GM13977 (cell line): ENCODE measurements at regions not wholly inside any gene's neighbourhood (a gene's known extent, or its start where the extent isn't known, plus 50 kb on each side); places are given as distances from the start of the nearest gene placed in this dataset.

Experiments used
- DNase-seq: peaks from one replicate; pipeline ENCODE4 v3.0.0; 2012; ENCODE audit warnings: low spot score
- CTCF ChIP-seq: IDR thresholded peaks from 2 replicates; pipeline ENCODE4 v1.5.1; 2012; ENCODE audit warnings: mild to moderate bottlenecking, control low read depth; ENCODE audit not compliant: insufficient read depth; ENCODE audit errors: extremely low read depth, missing control alignments
- in situ Hi-C: fragments of 300-500 bp; cut with MboI; formaldehyde crosslinking; loops from one replicate; pipeline ENCODE4 v1.12.0; 2022; ENCODE audit warnings: low sequenced_read_pairs, low pct_unique_long_range_greater_than_20kb, mixed read lengths, inconsistent platforms; ENCODE audit not compliant: unreplicated experiment

GRCh38 chr20:43863821-43864544 is 50.7 kb upstream of the TOX2 start:
- in situ Hi-C loops = no loop called here
- no peak for DNase-seq
- no peak for TF ChIP-seq CTCF

- no peak for DNase-seq
- in situ Hi-C loops = no loop called here
- no peak for TF ChIP-seq CTCF
These were observed 51.3 kb upstream of the TOX2 start for GRCh38 chr20:43863330-43863729.

GRCh38 chr20:43862438-43862837 is 52.2 kb upstream of the TOX2 start:
- TF ChIP-seq CTCF = no peak
- no peak for DNase-seq
- in situ Hi-C loops = no loop called here

- no peak for TF ChIP-seq CTCF
- in situ Hi-C loops = no loop called here
- DNase-seq = no peak
These were observed 54.7 kb upstream of the TOX2 start for GRCh38 chr20:43859994-43860393.

- in situ Hi-C loops = no loop called here
- no peak for DNase-seq
- no peak for TF ChIP-seq CTCF
These were observed 56.7 kb upstream of the TOX2 start for GRCh38 chr20:43857932-43858331.

- no peak for TF ChIP-seq CTCF
- DNase-seq = no peak
- in situ Hi-C loops = no loop called here
These were observed 57.5 kb upstream of the TOX2 start for GRCh38 chr20:43857127-43857526.
